H4 (cell line): ENCODE measurements at regions not wholly inside any gene's neighbourhood (a gene's known extent, or its start where the extent isn't known, plus 50 kb on each side); places are given as distances from the start of the nearest gene placed in this dataset.

Source experiments
- DNase-seq: peaks from one replicate; pipeline ENCODE4 v3.0.0-alpha.2; 2015; ENCODE audit warnings: low spot score

- DNase-seq: no peak
Measured at GRCh38 chr17:72258711-72259110, 137.9 kb downstream of the SOX9 start.

- DNase-seq: no peak
Measured at GRCh38 chr17:72259922-72260321, 139.1 kb downstream of the SOX9 start.

GRCh38 chr17:72262766-72263165, 141.9 kb downstream of the SOX9 start:
- no peak for DNase-seq

- DNase-seq: no peak
Measured at GRCh38 chr17:72264682-72265405, 144.0 kb downstream of the SOX9 start.

DNA sequence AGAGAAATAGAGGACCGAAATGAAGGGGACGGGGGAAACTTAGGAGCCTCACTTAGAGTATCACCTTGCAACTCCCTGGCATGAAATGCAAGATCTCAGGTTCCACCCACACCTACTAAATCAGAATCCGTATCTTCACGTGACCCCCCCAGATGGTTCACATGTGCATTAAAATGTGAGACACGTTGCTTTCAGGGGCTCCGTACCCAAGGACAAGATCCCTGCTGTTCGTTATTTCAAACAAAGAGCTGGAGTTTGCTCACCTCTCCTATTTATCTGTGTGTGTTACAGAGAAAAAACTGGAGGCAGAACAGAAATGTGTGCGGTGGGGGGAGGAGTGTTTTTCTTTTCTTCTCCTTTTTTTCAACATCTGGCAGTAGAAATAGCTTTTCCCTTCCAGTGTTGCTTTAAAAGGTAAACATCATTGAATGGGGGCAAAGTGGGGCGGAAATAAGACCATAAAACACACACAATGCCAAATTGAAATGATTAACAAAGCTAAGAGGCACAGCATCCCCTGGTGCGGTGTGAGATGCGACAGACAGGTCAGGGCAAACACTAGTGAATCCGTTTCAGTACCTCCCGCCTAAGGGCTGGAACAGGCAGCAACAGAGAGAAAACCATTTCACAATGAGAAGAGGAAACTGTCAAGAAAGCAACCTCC, 145.4 kb downstream of the SOX9 start:
- DNase-seq: no peak

- DNase-seq: no peak
Measured at GRCh38 chr17:72267601-72268000, 146.8 kb downstream of the SOX9 start.

- DNase-seq: no peak
Measured at GRCh38 chr17:72268431-72268830, 147.6 kb downstream of the SOX9 start.

- no peak for DNase-seq
Measured at GRCh38 chr17:72270273-72270924, 149.6 kb downstream of the SOX9 start.

- no peak for DNase-seq
Measured at GRCh38 chr17:72271603-72272002, 150.8 kb downstream of the SOX9 start.

DNA sequence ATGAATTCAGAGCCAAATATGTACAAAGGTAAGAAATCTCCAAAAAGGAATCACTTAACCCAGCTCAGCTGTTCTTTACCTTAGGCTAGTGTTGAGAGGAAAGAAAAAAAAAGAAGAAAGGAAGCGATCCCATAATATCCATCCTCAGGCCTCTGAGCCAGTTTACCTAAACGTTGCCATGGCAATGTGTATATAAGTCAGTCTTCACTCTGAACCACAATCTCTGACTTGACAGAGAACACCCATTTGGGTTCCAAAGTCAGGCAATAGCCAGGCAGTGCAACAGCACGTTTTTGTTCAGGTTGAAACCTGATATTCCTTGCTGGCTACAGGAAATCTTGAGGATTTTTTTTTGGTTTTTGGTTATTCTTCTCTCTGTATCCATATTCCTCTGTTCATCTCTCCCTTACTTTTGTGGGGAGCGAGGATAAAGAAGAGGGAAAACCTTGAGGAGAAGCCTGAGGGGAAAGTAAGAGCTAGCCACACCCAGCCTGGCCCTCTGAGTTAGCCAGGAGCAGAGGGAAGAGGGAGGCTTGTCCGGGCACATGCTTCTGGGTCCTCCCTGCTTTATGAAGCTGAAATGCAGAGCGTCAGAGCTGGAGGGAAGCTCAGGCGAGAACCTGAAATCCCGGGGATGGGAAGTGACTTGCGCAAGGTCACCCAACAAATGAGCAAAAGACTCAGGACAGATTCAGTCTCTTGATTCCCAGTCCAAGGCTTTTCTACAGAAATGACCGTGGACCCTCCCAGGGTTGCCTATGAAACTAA, 152.7 kb downstream of the SOX9 start:
- DNase-seq: peak; percentile 61

- DNase-seq: no peak
Measured at GRCh38 chr17:72274614-72275013, 153.8 kb downstream of the SOX9 start.

- DNase-seq: no peak
Measured at GRCh38 chr17:72280881-72281280, 160.1 kb downstream of the SOX9 start.

GRCh38 chr17:72282439-72283029, 161.7 kb downstream of the SOX9 start:
- DNase-seq: no peak

- DNase-seq: no peak
Measured at GRCh38 chr17:72284806-72285205, 164.0 kb downstream of the SOX9 start.

DNA sequence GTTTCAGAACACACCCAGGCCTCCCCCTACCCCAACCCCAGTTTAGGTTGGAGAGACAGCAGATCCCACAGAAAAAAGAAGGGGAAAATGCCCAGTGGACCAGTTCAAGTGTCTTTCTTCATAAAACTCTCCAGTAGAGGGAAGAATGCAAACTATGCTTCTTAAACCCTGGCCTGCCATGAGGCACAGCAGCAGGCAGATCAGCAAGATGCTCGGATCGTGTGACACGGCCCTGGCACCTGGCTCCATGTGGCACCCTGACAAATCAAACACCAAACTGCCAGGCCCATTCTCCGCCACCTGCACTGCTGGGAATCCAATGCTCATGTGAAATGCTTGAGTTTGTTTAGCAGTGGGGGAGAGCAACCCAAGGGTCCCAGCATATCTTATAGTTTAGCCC, 166.8 kb downstream of the SOX9 start:
- no peak for DNase-seq

DNA sequence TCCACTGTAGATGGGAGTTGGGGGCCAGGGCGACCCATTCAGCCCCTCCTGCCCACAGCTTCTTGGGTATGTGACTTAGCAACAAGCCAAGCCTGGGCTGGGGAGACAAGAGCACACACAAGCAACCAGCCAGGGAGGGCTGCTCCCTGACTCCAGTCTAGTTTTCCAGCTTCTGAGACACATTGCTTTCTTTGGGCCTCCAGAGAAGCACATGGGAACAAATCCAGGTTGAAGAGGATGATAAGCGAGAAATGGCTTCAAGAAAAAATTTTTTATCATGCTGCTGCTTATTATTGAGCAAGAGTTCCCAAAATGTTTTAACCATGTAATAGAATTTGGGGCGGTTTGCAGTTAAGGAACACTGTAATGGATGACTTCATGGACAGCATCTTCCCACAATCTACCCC, 173.7 kb downstream of the SOX9 start:
- DNase-seq: no peak

DNA sequence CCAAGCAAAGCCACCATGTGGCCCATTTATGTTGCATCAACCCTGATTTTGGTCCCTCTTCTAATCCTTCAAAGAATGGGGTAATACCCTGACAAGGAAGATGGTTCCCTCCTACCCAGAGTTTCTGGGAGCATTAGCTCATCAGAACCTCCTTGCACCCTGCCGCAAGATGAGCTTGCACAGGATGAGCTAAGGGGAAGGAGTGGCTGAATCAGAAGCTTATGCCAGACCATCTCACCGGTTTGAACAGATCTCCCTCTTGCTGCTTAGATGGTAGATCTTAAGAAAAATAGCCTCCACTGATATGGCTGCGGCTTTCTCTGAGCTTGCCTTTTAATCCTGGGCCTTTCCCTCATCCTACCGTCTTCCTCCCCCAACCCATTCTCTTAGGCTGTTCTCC, 175.1 kb downstream of the SOX9 start:
- DNase-seq: no peak

- no peak for DNase-seq
Measured at GRCh38 chr17:72296456-72296855, 175.6 kb downstream of the SOX9 start.

- peak; percentile 32 for DNase-seq
Measured at GRCh38 chr17:72297326-72298115, 176.7 kb downstream of the SOX9 start.

DNA sequence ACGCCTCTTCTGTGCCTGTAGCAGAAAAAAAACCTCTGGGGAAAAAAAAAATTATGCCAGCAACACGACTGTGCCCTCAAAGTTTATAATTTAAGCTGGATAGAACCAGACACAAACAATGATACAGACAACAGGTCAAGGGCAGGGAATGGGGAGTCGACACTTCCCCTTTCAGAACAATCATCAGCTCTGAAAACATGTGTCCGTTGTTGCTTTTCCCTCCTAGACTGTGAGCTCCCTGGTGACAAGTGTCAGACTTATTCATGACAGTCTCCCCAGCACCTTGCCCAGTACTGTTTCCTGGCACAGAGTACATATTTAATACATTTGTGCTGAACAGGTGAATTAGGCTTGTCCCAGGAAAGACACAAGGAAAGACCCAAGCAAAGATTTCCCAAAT, 178.3 kb downstream of the SOX9 start:
- no peak for DNase-seq

GRCh38 chr17:72299592-72299991, 178.8 kb downstream of the SOX9 start:
- no peak for DNase-seq
